ENCODE measurements at regions not wholly inside any gene's neighbourhood (a gene's known extent, or its start where the extent isn't known, plus 50 kb on each side); places are given as distances from the start of the nearest gene placed in this dataset.
"Not testable (repeated sequence)": the region's sequence is repeated elsewhere in the genome, so short reads cannot be mapped to it uniquely, and the experiment has no call there.

GRCh38 chr9:72444435-72444834, 77.0 kb upstream of the TMC1 start:
- TF ChIP-seq CTCF (IDR thresholded peaks at IDR 0.05; ENCODE audit: insufficient read depth, missing control alignments), result no peak
- DNase-seq (ENCODE audit: insufficient read length, low spot score) (no peak), FAIRE-seq (no peak)

- FAIRE-seq, result no peak
- no peak for DNase-seq (ENCODE audit: insufficient read length, low spot score)
- no peak for TF ChIP-seq CTCF (IDR thresholded peaks at IDR 0.05; ENCODE audit: insufficient read depth, missing control alignments)
Measured at GRCh38 chr9:72443855-72444254, 77.6 kb upstream of the TMC1 start.

- no peak for FAIRE-seq
- DNase-seq (ENCODE audit: insufficient read length, low spot score), result no peak
- no peak for TF ChIP-seq CTCF (IDR thresholded peaks at IDR 0.05; ENCODE audit: insufficient read depth, missing control alignments)
Measured at GRCh38 chr9:72441848-72442607, 77.0 kb upstream of the ZFAND5 start.

- TF ChIP-seq CTCF (IDR thresholded peaks at IDR 0.05; ENCODE audit: insufficient read depth, missing control alignments), result no peak
- DNase-seq (ENCODE audit: insufficient read length, low spot score), result no peak
- FAIRE-seq, result no peak
Measured at GRCh38 chr9:72440992-72441847, 76.2 kb upstream of the ZFAND5 start.

GRCh38 chr9:72440378-72440777, 75.4 kb upstream of the ZFAND5 start:
- TF ChIP-seq CTCF (IDR thresholded peaks at IDR 0.05; ENCODE audit: insufficient read depth, missing control alignments), result no peak
- DNase-seq (ENCODE audit: insufficient read length, low spot score), result no peak
- FAIRE-seq, result no peak

- FAIRE-seq; DNase-seq (ENCODE audit: insufficient read length, low spot score): not testable (repeated sequence)
Measured at GRCh38 chr9:72433616-72434267, 68.7 kb upstream of the ZFAND5 start.

GRCh38 chr9:72431036-72431435, 66.0 kb upstream of the ZFAND5 start:
- FAIRE-seq (no peak), DNase-seq (ENCODE audit: insufficient read length, low spot score) (no peak)
- no peak for TF ChIP-seq CTCF (IDR thresholded peaks at IDR 0.05; ENCODE audit: insufficient read depth, missing control alignments)

Data from D721Med (cell line).